ENCODE measurements at regions not wholly inside any gene's neighbourhood (a gene's known extent, or its start where the extent isn't known, plus 50 kb on each side); places are given as distances from the start of the nearest gene placed in this dataset.

DNA sequence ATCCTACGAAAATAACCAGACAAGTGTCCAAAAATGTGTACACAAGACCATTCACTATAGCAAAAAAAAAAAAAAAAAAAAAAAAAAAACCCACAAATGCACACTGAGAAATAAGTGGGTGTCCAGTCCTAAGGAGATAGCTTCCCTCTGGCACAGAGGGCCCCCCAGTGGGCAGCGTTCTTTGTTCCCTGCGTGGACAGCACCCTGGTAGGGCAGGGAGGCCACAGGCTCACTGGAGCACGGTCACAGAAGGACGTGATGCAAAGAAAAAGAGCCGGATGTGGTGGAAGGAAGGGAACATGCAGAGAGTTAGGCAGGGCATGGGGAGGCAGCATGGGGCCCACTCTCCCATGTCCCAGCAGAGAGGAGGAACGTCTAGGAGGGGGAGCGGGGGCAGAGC lies 210.7 kb upstream of the NSMCE3 start:
- DNase-seq = no peak

DNA sequence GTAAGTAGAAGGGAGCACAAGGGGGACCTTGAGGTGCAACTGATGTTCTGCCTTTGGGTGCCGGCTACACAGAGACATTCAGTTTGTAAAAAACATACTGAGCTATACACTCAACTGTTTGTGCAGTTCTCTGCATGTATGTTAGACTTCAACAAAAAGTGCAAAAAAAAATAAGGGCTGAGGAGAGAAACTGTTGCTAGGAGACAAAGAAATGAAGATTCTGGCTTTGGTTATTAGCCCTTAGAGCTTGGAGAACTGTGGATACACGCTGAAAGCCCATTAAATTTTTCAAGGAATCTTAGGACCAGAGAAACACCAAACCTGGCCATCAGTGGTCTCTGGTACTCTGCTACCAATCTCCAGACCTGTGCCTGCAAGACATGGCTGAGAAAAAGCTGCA lies 207.6 kb upstream of the NSMCE3 start:
- no peak for DNase-seq

DNA sequence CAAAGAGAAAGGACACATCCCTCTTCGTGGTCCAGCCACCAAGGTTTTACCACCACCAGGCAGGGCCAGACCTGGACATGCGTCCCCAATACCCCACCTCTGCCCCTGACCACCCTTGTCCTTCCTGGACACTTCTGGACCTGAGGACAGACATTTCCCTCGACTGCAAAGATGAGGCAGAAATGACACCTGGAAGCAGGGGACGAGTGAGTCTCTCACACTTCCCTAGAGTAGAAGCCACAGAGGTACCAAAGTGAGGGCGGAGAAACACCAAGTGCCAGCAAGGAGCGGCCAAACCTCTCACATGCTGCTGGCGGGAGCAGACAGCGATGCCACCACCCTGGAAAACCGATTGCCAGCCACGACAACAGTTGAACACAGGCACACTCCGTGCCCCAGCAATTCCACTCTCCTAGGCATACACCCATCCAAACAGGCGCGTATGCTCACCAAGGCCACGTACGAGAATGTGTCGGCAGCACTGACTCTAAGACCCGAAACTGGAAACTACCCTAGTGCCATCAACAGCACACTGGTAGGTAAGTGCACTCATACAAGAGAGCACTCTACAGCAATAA lies 207.0 kb upstream of the NSMCE3 start:
- no peak for DNase-seq

DNA sequence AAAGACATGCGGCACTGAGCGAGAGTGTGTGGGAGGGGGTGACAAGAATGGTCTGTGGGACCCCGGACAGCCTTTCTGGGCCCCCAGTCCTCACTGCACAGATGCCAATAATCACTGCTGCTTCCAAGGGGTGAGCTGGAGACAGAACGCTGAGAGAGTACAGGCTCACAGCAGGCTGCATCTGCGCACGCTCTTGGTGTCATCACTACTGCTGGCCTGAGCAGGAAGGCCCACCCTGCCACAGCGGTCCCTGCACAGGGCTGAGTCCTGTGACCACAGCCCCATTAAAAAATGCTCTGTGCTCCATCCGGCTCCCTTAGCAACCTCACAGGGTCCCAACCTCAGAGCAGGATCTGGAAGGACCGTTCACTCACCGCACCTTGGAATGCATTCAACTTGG lies 205.5 kb upstream of the NSMCE3 start:
- no peak for DNase-seq

DNA sequence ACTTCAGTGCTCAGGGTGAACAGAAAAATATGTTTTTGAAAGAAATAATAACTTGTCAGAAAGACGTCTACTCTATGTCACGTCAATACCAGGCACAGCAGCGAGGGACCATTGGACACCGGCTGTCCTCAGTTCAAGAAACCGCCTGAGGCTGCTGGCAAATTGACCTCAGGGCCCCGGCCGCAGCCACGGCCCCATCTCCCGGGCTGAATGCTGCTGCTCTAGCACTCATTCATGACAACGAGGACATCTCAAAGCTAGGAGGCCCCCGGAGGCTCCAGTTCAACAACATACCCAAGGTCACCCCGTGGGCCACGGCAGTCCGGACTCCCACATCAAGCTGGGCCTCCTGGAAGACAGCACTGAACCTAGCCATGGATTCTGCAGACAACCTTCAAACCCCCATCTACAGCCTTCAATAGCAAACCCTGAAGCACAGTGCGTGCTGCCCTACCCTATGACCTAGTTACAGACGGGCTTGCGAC lies 204.0 kb upstream of the NSMCE3 start:
- DNase-seq = no peak

DNA sequence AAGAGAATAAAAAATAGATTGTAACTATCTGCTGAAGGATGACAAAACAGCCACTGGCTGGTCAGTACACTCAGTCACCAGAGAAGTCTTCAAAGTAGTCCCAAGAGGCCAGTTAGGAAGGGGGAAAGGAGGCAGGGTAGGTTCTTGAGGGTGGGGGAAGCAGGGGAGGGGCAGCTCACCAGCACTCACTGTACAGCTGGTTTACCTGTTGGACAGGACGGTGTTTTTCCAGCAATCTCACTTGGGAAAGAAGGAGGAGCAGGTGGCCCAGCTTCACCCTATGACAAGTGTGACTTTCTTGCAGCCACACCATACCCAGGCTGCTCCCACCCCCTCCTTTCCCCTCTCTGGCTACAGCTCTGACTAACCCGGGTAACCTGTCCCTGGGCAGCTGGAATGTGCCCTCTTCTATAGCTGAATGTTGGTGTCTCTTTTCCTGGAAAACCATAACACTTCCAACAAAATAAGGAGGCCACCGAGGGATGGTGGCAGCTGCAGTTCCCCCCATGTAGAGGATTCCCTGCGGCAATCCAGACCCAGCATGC lies 203.4 kb upstream of the NSMCE3 start:
- no peak for DNase-seq

DNA sequence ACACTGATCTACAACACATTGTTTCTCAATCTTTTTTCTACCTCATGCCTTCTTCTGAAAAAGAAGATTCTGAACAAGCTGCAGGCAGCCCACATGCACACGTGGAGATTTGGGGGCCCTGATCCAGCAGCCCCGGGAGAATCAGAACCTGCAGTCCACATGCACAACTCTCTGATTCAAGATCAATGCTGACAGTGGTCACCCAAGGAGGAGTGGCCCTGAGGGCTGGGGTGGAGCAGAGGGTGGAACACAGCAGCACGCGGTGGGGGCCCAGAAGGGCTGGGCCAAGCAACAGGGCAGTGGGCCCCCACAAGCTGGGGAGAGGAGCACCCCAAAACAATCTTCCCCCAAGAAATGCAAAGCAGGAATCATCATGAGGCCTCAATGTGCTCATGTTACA lies 202.1 kb upstream of the NSMCE3 start:
- no peak for DNase-seq

DNA sequence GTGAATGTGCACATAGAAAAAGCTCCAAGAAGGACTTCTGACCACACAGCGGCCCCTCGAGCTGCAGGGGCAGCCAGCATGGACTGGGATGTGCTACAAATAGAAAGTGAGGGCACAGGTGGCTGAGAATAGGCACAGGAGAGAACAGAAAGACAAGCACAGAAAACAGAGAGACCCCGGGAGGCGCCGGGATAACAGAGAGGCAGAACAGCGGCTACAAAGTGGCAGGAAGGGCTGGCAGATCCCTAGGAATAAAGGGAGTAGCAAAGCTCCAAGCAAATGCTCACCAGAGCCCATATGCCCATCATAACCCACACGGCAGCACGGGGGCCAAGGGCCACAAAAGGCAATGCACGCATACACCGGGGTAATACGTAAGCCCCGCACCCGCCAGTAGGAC lies 201.7 kb upstream of the NSMCE3 start:
- DNase-seq = no peak

DNA sequence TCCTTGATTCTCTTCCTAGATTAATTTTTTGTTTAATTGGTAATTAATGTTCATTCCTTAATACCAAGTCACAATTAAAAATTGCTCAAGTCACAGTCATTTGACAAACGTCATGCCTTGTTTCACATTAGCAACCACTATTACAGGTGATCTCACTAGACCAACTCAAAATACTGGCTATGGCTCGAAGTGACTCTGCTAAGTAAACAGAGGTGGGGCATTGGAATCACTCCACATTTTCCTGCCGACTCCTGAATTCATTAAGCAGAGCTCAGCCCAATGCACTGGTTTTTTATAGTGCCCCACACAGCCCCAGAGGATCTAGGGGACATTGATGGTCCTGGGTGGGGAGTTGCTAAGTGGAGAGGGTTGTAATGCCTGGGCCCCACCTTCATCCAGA lies 201.2 kb upstream of the NSMCE3 start:
- no peak for DNase-seq

DNA sequence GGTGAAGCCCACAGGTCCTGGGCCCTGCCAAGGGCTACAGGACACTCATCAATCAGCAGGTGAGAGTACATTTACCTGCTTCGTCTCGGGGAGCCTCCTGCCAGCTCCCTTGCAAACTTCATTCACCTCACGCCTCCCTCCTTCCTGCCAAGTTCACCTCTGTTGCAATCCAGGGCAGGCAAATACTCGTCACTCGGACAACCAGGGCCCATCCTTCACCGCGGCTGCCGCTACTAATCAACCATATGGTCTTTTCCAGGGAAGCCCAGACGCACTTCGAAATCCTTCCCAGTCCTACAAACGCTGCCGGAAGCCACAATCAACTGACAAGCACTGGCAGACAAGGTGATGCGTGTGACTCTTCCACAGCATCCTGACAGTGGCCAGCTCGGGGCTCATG lies 200.7 kb upstream of the NSMCE3 start:
- no peak for DNase-seq

DNA sequence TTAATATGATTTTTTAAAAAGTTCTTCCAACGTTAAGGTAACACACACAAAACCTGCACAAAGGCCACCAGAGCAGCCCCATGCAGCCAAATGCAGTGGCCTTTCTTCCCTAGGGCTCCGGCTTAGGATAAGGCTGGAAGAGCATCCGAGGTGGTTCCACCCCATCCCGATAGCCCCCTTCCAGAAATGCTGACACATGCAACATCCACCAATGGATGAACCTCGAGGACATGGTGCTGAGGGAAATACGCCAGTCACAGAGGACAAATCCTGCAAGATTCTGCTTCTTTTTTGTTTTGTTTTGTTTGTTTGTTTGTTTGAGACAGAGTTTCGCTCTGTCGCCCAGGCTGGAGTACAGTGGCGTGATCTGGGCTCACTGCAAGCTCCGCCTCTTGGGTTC lies 199.3 kb upstream of the NSMCE3 start:
- DNase-seq = no peak

DNA sequence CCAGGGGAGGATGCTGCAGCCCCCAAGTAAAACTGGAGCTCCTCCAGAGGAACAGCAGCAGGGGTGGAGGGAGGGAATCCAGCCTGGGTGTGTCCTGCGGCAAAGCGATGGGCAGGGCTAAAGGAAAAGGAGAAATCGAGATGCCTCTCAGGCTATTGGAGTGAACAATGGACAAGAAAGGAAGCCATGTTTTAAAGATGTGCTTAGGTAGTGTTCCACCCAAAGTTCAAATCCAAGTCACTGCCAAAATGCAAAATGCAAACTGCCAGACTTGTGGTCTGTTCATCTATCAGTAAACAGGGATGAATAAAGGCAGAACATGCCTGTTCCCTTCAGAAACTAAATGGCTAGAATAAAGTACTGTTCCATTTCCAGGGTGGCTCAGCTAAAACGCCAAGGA lies 197.5 kb upstream of the NSMCE3 start:
- no peak for DNase-seq

DNA sequence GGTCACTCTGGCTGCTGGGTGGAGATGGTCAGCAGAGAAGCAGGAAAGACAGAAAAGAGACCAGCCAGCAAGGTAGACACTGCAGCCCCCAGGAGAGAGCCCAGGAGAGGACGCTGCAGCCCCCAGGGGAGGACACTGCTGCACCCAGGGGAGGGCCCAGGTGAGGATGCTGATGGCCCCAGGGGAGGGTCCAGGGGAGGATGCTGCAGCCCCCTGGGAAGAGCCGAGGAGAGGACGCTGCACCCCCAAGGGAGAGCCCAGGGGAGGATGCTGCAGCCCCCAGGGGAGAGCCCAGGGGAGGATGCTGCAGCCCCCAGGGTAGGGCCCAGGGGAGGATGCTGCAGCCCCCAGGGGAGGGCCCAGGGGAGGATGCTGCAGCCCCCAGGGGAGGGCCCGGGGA lies 196.7 kb upstream of the NSMCE3 start:
- DNase-seq = no peak

DNA sequence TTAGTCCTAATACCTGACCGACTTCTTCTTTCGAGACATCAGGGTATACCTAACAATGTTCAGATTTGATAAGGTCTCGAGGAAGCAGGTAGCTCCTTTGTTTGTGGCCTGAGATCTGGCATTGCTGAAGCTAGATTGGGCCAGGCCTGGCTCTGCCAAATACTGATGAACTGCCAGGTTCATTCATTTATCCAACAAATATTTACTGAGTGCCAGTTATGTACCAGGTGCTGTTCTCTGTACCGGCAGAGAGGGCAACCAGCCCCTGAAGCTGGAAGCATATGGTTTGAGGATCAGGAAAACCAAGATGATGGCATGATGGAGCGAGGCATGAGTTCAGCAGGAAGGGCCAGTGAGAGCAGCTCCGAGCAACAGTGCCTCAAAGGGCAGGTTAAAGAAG lies 196.2 kb upstream of the NSMCE3 start:
- no peak for DNase-seq

DNA sequence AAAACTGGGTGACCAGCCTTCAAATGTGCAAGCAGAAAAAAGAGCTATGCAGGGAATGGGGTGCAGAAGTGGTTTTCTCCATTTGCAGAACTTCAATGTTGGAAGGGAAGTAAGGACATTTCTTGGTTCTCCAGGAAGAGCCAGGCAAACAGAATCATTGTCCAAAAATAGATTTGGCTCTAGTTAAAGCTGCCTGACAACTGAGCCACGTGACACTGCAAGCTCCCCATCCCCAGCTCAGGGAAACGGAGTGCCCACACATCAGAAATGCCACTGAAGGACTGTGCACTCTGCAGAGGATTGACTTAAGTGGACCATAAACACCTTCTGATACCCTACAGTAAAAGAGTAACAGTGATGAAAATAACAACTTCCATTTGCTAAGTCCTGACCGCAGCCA lies 195.6 kb upstream of the NSMCE3 start:
- no peak for DNase-seq

DNA sequence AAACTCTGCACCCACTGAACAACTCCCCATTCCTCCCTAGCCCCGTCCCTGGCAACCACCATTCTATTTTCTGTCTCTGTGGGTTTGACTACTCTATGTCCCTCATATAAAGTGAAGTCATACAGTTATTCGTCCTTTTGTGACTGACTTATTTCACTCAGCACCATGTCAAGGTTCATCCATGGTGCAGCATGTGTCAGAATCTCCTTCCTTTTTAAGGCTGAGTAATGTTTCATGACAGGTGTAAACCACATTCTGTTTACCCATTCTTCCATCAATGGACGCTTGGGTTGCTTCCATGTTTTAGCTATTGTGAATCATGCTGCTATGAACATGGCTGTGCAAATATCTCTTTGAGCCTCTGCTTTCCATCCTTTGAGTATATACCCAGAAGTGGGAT lies 192.3 kb upstream of the NSMCE3 start:
- DNase-seq = no peak

DNA sequence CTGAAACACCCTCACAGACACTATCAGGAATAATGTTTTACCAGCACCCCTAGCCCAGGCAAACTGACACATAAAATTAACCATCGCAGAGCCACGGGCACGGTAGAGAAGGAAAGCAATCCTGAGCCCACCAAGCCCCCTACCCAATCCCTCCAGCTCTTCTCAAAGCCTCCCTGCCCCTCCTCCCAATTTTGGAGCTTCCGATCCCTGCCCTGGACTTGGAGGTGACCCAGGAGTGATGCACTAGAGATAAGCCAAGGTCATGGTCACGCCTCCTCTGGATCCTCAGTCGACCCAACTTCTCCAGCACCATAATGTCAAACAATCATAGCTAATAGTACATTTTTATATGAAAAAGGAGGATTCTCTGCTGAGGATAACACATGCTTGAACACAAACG lies 188.7 kb upstream of the NSMCE3 start:
- DNase-seq = no peak

DNA sequence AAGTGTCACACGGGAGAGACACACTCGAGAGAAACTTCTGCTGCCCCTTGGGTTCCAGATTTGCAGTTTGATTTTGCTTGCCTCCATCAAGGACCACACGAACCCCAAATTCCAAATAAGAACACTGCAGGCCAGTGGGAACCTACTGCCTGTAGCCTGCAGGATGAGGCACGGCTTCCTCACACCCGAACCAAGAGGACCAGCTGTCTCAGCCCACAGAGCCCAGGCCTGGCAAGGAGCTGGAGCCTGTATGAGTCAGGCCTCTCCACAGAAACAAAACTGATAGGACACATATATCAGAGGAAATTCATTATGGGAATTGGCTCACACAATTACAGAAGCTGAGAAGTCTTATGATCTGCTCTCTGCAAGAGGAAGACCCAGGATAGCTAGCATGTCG lies 188.1 kb upstream of the NSMCE3 start:
- DNase-seq = no peak

DNA sequence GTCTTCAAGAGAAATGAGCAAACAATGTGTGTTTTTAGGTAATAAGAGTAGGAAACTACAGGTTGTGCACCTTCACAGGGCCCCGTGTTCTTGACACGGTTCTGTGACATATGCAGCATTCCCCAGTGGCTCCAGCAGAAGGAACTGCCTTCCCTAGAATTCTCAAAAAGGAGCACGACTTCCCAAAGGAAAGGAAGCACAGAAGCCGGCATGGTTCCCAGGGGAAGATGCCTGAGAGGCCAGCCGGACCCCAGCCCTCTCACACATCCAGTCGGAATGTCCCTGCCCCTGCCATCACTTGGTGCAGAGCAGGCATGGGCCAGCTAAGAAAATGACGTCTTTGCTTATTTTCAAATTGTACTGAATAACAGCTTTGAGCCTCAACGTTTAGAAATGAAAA lies 187.3 kb upstream of the NSMCE3 start:
- no peak for DNase-seq

DNA sequence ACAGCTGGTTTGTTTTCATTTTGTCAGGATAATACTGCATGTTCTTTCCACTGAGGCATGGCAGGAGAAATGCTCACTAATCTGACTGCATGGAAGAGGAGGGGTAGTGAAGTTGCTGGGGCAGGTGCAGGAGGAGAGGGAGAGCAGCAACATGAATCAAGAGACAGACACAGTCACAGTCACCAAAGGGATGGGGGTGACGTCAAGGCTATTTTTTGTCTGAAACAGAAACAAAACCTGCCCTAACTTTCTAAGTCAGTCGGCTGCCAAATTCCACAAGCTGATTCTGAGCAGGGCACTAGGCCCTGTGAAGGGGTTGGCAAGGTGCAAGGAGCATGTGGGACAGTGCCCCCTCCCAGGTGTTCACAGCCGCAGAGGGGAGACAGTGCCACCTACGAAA lies 186.6 kb upstream of the NSMCE3 start:
- DNase-seq = no peak

DNA sequence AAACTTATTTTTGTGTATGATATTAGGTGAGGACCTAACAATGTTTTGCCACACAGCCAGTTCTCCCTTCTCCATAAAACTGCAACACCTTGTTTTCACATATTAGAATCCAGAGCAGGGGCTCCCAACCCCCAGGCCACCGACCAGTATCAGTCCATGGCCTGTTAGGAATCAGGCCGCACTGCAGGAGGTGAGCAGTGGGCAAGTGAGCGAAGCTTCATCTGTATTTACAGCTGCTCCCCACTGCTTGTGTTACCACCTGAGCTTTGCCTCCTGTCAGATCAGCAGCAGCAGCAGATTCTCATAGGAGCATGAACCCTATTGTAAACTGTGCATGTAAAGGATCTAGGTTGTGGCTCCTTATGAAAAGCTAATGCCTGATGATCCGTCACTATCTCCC lies 185.9 kb upstream of the NSMCE3 start:
- DNase-seq = no peak

DNA sequence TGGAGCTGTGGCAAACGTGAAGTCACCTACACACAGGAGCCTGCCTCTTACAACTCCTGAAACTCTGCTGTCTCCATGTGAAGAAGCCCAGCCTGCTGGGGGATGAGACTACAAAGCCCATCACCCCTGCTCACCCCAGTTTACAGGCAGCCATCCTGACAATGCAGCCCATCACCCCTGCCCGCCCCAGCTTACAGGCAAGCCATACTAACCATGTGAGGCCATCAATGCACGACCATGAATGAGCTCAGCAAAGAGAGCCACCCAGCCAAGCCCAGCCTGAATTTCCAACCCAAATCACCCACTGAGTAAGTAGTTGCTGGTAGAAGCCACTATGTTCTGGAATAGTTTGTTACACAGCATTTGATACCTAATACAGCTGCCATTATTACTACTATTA lies 185.4 kb upstream of the NSMCE3 start:
- DNase-seq = no peak

DNA sequence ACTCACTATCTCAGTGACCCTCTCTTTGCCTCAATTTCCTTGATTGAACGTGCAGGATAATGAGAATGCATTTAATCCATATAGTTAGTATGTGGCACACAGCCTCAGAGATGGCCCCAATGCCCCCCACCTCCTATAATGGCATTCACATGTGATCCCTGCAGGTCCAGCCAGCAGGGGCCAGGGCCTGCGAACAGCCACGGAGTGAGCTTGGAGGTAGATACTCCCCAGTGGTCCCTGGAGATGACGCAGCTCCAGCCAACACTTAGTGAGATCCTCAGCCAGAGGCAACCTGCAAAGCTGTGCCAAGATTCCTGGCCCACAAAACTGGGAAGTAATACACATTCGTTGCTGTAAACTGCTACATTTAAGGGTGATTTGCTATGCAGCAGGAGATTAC lies 184.9 kb upstream of the NSMCE3 start:
- DNase-seq = no peak

DNA sequence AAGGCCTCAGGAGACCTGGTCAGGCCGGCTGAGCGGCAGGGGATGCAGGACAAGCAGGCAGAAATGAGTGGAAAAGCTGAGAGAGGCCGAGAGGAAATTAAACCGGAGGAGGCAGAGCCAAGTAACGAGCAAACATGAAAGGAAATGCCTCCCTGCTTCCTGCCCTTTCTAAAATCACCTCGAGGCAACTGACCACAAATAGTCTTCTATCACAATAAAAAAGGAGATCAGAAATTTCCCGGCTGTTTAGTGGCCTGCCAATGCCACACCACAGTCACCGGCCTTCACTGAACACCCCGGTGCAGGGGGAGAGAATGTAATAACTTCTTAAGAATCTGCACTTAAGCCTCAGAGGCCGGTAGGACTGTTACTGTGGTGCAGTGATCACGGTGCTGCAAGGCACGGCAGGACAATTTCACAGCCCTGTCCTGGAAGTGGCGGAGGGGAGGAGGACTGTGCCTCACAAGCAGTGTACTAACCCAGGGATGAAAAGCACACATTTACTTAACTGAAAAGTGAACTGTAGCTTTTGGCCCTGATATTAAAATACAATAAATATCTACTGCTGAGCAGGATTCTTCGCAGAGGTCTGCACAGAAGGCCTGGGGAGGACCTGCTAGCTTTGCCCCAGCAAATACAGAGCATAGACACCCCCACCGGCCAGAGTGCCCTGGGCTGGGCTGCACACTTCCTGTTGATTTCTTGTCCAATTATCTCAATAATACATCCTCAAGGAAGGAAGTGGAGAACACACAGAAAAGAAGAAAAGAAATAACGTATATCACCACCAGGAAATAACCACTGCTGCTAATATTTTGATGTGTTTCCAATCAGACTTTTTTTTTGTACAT lies 183.5 kb upstream of the NSMCE3 start:
- DNase-seq = no peak
